NT2/D1 (cell line): ENCODE measurements at regions not wholly inside any gene's neighbourhood (a gene's known extent, or its start where the extent isn't known, plus 50 kb on each side); places are given as distances from the start of the nearest gene placed in this dataset.

Source experiments
- YY1 ChIP-seq: IDR thresholded peaks from 2 replicates; pipeline ENCODE4 v1.6.1; 2011; ENCODE audit not compliant: insufficient read length, insufficient read depth
- ZNF274 ChIP-seq: IDR thresholded peaks from 2 replicates; pipeline ENCODE4 v1.6.1; 2011; ENCODE audit warnings: mild to moderate bottlenecking, low read depth, low read length

GRCh38 chr10:90180886-90181691 lies 479.7 kb downstream of the KIF20B start:
- TF ChIP-seq ZNF274: no peak
- no peak for TF ChIP-seq YY1
